HCT116 (cell line): ENCODE measurements at regions not wholly inside any gene's neighbourhood (a gene's known extent, or its start where the extent isn't known, plus 50 kb on each side); places are given as distances from the start of the nearest gene placed in this dataset.

Source experiments
- ATAC-seq: fragments of 200-7000 bp; cut with Tn5 transposase; 2 replicates; pipeline ENCODE4 v1.9.1; 2020; ENCODE audit warnings: mild to moderate bottlenecking, moderate library complexity
- BruUV-seq: library from RNA; stranded (reverse); fragments of 400-500 nt; replicated peaks from 2 replicates; lab custom pipeline; 2021; lab: Mats Ljungman, UMichigan
- CTCF ChIA-PET: fragments of 300-600 bp; sonication (Branson Sonifier 250); formaldehyde crosslinking; loops from one replicate; lab custom pipeline; 2021; ENCODE audit warnings: antibody characterized with exemption; lab: Charles Lee
- POLR2A ChIA-PET: fragments of 300-600, 350-600 bp; sonication (Branson Sonifier 250); formaldehyde crosslinking; loops from one replicate; lab custom pipeline; 2021; ENCODE audit warnings: antibody characterized with exemption; lab: Charles Lee
- RAD21 ChIA-PET, 2 experiments: fragments of 300-600 bp; sonication (Branson Sonifier 250); formaldehyde crosslinking; loops; one replicate each; lab custom pipeline; 2023; ENCODE audit warnings: low total read pairs in 2 of 2; ENCODE audit not compliant: uncharacterized antibody in 2 of 2, unreplicated experiment in 2 of 2, low non-redundant PET in 1 of 2; lab: Charles Lee
- DNase-seq: peaks from one replicate; pipeline ENCODE4 v3.0.0-alpha.2; 2010; ENCODE audit warnings: low read depth, low spot score
- H2AFZ ChIP-seq: fragments of 200-600 bp; shearing (Covaris generic), sonication (generic); 2 replicates; pipeline ENCODE4 v1.6.1; 2017; ENCODE audit warnings: low read depth, mixed run types, mixed read lengths, antibody characterized with exemption, low read length; ENCODE audit not compliant: poor library complexity, severe bottlenecking
- H3K27ac ChIP-seq: 2 replicates; pipeline ENCODE4 v1.5.1; 2012; ENCODE audit warnings: low read depth, low read length
- H3K27me3 ChIP-seq: fragments of 200-600 bp; sonication (generic); 2 replicates; pipeline ENCODE4 v1.6.1; 2016; ENCODE audit warnings: mixed run types, low read length, mixed read lengths; ENCODE audit not compliant: insufficient read depth
- H3K36me3 ChIP-seq, 2 experiments: fragments of 200-500 bp in 1 of 2; fragments of 200-600 bp in 1 of 2; sonication (Bioruptor generic) in 1 of 2; sonication (generic) in 1 of 2; 2 replicates each; pipeline versions ENCODE4 v1.5.1 to v1.6.1; 2014 to 2016; ENCODE audit warnings: low read length in 2 of 2, inconsistent platforms in 1 of 2, mixed read lengths in 1 of 2, mixed run types in 1 of 2; ENCODE audit not compliant: insufficient read depth in 2 of 2, control insufficient read depth in 1 of 2
- H3K4me1 ChIP-seq, 2 experiments: fragments of 200-600 bp in 1 of 2; sonication (generic) in 1 of 2; 2 replicates each; pipeline versions ENCODE4 v1.5.1 to v1.6.1; 2012 to 2017; ENCODE audit warnings: low read length in 2 of 2, inconsistent platforms in 1 of 2, mild to moderate bottlenecking in 1 of 2, mixed read lengths in 1 of 2, mixed run types in 1 of 2, moderate library complexity in 1 of 2; ENCODE audit not compliant: insufficient read depth in 2 of 2, control insufficient read depth in 1 of 2
- H3K4me2 ChIP-seq: fragments of 200-600 bp; sonication (generic); 2 replicates; pipeline ENCODE4 v1.6.1; 2017; ENCODE audit warnings: mixed run types, low read length, mixed read lengths
- H3K4me3 ChIP-seq, 2 experiments: fragments of 200-600 bp in 1 of 2; sonication (generic) in 1 of 2; replicated peaks in 1 of 2; 2 replicates each; pipeline ENCODE4 v1.5.1; 2011 to 2016; ENCODE audit warnings: low read length in 2 of 2, control low read depth in 1 of 2, low read depth in 1 of 2, mild to moderate bottlenecking in 1 of 2, mixed read lengths in 1 of 2, mixed run types in 1 of 2
- H3K79me2 ChIP-seq: fragments of 200-600 bp; sonication (generic); 2 replicates; pipeline ENCODE4 v1.6.1; 2017; ENCODE audit warnings: mild to moderate bottlenecking, mixed run types, low read length, moderate library complexity, mixed read lengths; ENCODE audit not compliant: insufficient read depth
- H3K9ac ChIP-seq: fragments of 200-600 bp; sonication (generic); 2 replicates; pipeline ENCODE4 v1.6.1; 2016; ENCODE audit warnings: low read length, mixed read lengths
- H3K9me2 ChIP-seq: fragments of 200-600 bp; sonication (generic), shearing (Covaris generic); 2 replicates; pipeline ENCODE4 v1.6.1; 2017; ENCODE audit warnings: mixed run types, mild to moderate bottlenecking, moderate library complexity; ENCODE audit not compliant: insufficient read depth
- H3K9me3 ChIP-seq, 2 experiments: fragments of 200-500 bp in 1 of 2; fragments of 200-600 bp in 1 of 2; sonication (Bioruptor generic) in 1 of 2; sonication (generic) in 1 of 2; 2 replicates each; pipeline ENCODE4 v1.6.1; 2014 to 2017; ENCODE audit warnings: low read length in 2 of 2, mixed read lengths in 2 of 2, inconsistent platforms in 1 of 2, low read depth in 1 of 2, mild to moderate bottlenecking in 1 of 2, mixed run types in 1 of 2, moderate library complexity in 1 of 2; ENCODE audit not compliant: control insufficient read depth in 1 of 2, insufficient read depth in 1 of 2
- H4K20me1 ChIP-seq: fragments of 200-600 bp; sonication (generic), shearing (Covaris generic); 2 replicates; pipeline ENCODE4 v1.6.1; 2017; ENCODE audit warnings: mixed run types, mild to moderate bottlenecking, moderate library complexity; ENCODE audit not compliant: insufficient read depth
- CBX3 ChIP-seq: IDR thresholded peaks from 2 replicates; pipeline ENCODE4 v1.6.1; 2012; ENCODE audit warnings: low read depth
- CEBPB ChIP-seq: IDR thresholded peaks from 2 replicates; pipeline ENCODE4 v1.6.1; 2012; ENCODE audit warnings: low read depth
- CTCF ChIP-seq, 3 experiments: fragments of 200-600 bp in 1 of 3; sonication (generic) in 1 of 3; IDR thresholded peaks in 2 of 3; conservative IDR thresholded peaks in 1 of 3; 2 replicates each; pipeline ENCODE4 v1.5.1; 2012 to 2017; ENCODE audit warnings: low read depth in 2 of 3, low read length in 2 of 3, antibody characterized with exemption in 1 of 3, borderline replicate concordance in 1 of 3, control low read depth in 1 of 3, mild to moderate bottlenecking in 1 of 3, mixed read lengths in 1 of 3, mixed run types in 1 of 3, moderate library complexity in 1 of 3; ENCODE audit not compliant: insufficient read depth in 1 of 3
- EGR1 ChIP-seq: IDR thresholded peaks from 2 replicates; pipeline ENCODE4 v1.6.1; 2012; ENCODE audit warnings: low read depth
- ELF1 ChIP-seq: IDR thresholded peaks from 2 replicates; pipeline ENCODE4 v1.6.1; 2012; ENCODE audit warnings: low read depth, borderline replicate concordance
- FOSL1 ChIP-seq: IDR thresholded peaks from 2 replicates; pipeline ENCODE4 v1.6.1; 2012; ENCODE audit warnings: low read depth
- JUND ChIP-seq: IDR thresholded peaks from 2 replicates; pipeline ENCODE4 v1.6.1; 2012
- POLR2A ChIP-seq: IDR thresholded peaks from 2 replicates; pipeline ENCODE4 v1.7.0; 2011; ENCODE audit warnings: borderline replicate concordance; ENCODE audit not compliant: insufficient read depth, insufficient read length; ENCODE audit errors: extremely low read depth
- POLR2AphosphoS5 ChIP-seq: IDR thresholded peaks from 2 replicates; pipeline ENCODE4 v1.6.1; 2011; ENCODE audit warnings: mild to moderate bottlenecking, low read depth, low read length, moderate library complexity
- SP1 ChIP-seq: IDR thresholded peaks from 2 replicates; pipeline ENCODE4 v1.6.1; 2012; ENCODE audit warnings: low read depth
- SRF ChIP-seq: IDR thresholded peaks from 2 replicates; pipeline ENCODE4 v1.6.1; 2012; ENCODE audit warnings: low read depth
- TCF7L2 ChIP-seq: IDR thresholded peaks from 2 replicates; pipeline ENCODE4 v1.7.0; 2011; ENCODE audit warnings: borderline replicate concordance, inconsistent platforms; ENCODE audit not compliant: insufficient read depth, insufficient read length; ENCODE audit errors: extremely low read depth
- ZBTB33 ChIP-seq: IDR thresholded peaks from 2 replicates; pipeline ENCODE4 v1.6.1; 2011; ENCODE audit warnings: mild to moderate bottlenecking, low read length, moderate library complexity; ENCODE audit not compliant: insufficient replicate concordance; ENCODE audit errors: extremely low read depth
- ZFX ChIP-seq: fragments of 450-650 bp; IDR thresholded peaks from 2 replicates; pipeline ENCODE4 v1.6.1; 2017
- ZNF274 ChIP-seq: fragments of 200-500 bp; sonication (Bioruptor generic); IDR thresholded peaks from 2 replicates; pipeline ENCODE4 v1.6.1; 2014; ENCODE audit warnings: mild to moderate bottlenecking, low read depth, low read length, inconsistent platforms
- intact Hi-C: fragments of 100-400 bp; cut with micrococcal nuclease; formaldehyde crosslinking; loops from 2 replicates; pipeline ENCODE4 v1.10.0; 2022

GRCh38 chr10:64071218-64071617 lies 550.0 kb downstream of the REEP3 start:
- H3K4me3 ChIP-seq: no peak overlapping the region
- ATAC-seq (no peak), DNase-seq (no peak)
- no peaks in the 10 kb centered on the region for H3K36me3 ChIP-seq
- TF ChIP-seq JUND (no peak), POLR2AphosphoS5 (no peak), FOSL1 (no peak), SRF (no peak), ZNF274 (no peak), SP1 (no peak)
- ChIA-PET POLR2A (no interaction called here), CTCF (no interaction called here), RAD21 (no interaction called here)
- H2AFZ ChIP-seq: no peak overlapping the region
- no peaks in the 10 kb centered on the region for H3K9me3 ChIP-seq
- H3K4me1 ChIP-seq: no peaks in the 10 kb centered on the region
- intact Hi-C loops: no loop called here
- no peaks in the 10 kb centered on the region for H3K27me3 ChIP-seq
- H4K20me1 ChIP-seq: no peaks in the 10 kb centered on the region
- H3K9ac ChIP-seq: no peak overlapping the region
- H3K9me2 ChIP-seq: no peaks in the 10 kb centered on the region
- no peaks in the 10 kb centered on the region for H3K79me2 ChIP-seq
- no peak overlapping the region for H3K27ac ChIP-seq
- no peak overlapping the region for H3K4me2 ChIP-seq
- no TSS peak for BruUV-seq

- Histone ChIP-seq H3K27me3 (peaks cover 4% of the 10 kb centered on the region; the same call in 1 of the 2 replicates), H3K9ac (no peak overlapping the region), H3K36me3 (no peaks in the 10 kb centered on the region), H3K79me2 (no peaks in the 10 kb centered on the region), H4K20me1 (no peaks in the 10 kb centered on the region), H3K4me2 (no peak overlapping the region), H3K4me1 (no peaks in the 10 kb centered on the region), H3K27ac (no peak overlapping the region), H3K9me2 (no peaks in the 10 kb centered on the region; the same call in 1 of the 2 replicates), H3K4me3 (no peak overlapping the region), H2AFZ (no peak overlapping the region), H3K9me3 (no peaks in the 10 kb centered on the region)
- POLR2A ChIA-PET: no interaction called here
- intact Hi-C loops: no loop called here
- ATAC-seq: no peak
- no TSS peak for BruUV-seq
- DNase-seq: no peak
- RAD21 ChIA-PET: no interaction called here
- TF ChIP-seq ZNF274 (no peak), CEBPB (no peak), ZFX (no peak), CBX3 (no peak), POLR2A (no peak), EGR1 (no peak), CTCF (IDR thresholded peaks at IDR 0.05 in 2 of 3, conservative IDR thresholded peaks at IDR 0.05 in 1 of 3; ENCODE audit: borderline replicate concordance in 1 of 3, insufficient read depth in 1 of 3, low read depth in 2 of 3, low read length in 2 of 3) (no peak), POLR2AphosphoS5 (no peak), ELF1 (no peak), TCF7L2 (no peak), ZBTB33 (no peak)
- CTCF ChIA-PET: no interaction called here
Observed at GRCh38 chr10:64075604-64076003, 554.4 kb downstream of the REEP3 start.
